ENCODE measurements at regions not wholly inside any gene's neighbourhood (a gene's known extent, or its start where the extent isn't known, plus 50 kb on each side); places are given as distances from the start of the nearest gene placed in this dataset.

DNA sequence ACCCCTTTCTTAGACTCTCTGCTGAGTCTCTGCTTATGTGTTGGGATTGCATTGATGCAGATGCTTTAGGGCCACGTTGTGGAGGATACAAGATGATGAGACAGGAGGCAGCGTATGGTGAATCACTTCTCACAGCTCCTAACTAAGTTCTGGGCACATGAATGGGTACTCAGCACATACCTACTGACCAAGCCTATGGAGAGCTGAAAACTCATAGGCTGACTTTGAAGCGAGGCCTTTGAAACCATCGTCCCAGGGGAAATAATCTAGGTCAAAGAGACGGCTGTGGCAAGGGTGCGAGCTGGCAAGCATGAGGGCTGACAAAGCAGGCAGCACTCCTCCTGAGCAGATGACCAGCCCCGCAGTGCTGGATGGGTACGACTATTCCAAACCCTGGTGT lies 180.2 kb upstream of the TNP1 start:
- TF ChIP-seq, protein P1, sequence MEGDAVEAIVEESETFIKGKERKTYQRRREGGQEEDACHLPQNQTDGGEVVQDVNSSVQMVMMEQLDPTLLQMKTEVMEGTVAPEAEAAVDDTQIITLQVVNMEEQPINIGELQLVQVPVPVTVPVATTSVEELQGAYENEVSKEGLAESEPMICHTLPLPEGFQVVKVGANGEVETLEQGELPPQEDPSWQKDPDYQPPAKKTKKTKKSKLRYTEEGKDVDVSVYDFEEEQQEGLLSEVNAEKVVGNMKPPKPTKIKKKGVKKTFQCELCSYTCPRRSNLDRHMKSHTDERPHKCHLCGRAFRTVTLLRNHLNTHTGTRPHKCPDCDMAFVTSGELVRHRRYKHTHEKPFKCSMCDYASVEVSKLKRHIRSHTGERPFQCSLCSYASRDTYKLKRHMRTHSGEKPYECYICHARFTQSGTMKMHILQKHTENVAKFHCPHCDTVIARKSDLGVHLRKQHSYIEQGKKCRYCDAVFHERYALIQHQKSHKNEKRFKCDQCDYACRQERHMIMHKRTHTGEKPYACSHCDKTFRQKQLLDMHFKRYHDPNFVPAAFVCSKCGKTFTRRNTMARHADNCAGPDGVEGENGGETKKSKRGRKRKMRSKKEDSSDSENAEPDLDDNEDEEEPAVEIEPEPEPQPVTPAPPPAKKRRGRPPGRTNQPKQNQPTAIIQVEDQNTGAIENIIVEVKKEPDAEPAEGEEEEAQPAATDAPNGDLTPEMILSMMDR (IDR thresholded peaks at IDR 0.05 in 2 of 3, conservative IDR thresholded peaks at IDR 0.05 in 1 of 3; ENCODE audit: control insufficient read depth in 2 of 3, extremely low read depth in 1 of 3, insufficient read depth in 1 of 3, low read depth in 3 of 3, low read length in 3 of 3), result no peak
- TF ChIP-seq, protein P2, sequence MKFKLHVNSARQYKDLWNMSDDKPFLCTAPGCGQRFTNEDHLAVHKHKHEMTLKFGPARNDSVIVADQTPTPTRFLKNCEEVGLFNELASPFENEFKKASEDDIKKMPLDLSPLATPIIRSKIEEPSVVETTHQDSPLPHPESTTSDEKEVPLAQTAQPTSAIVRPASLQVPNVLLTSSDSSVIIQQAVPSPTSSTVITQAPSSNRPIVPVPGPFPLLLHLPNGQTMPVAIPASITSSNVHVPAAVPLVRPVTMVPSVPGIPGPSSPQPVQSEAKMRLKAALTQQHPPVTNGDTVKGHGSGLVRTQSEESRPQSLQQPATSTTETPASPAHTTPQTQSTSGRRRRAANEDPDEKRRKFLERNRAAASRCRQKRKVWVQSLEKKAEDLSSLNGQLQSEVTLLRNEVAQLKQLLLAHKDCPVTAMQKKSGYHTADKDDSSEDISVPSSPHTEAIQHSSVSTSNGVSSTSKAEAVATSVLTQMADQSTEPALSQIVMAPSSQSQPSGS (IDR thresholded peaks at IDR 0.05; ENCODE audit: low read length), result no peak

Data from GM12878 (cell line).